Neural cell (in vitro differentiated cells): ENCODE measurements at regions not wholly inside any gene's neighbourhood (a gene's known extent, or its start where the extent isn't known, plus 50 kb on each side); places are given as distances from the start of the nearest gene placed in this dataset.

ENCODE experiments used
- H2AFZ ChIP-seq: fragments of 200-600, 300-800 bp; sonication (generic), shearing (Covaris generic); 2 replicates; pipeline ENCODE4 v1.6.0; 2014; ENCODE audit warnings: low read depth, mild to moderate bottlenecking, antibody characterized with exemption, low read length, moderate library complexity
- H3F3A ChIP-seq: fragments of 200-600 bp; shearing (Covaris generic); 2 replicates; pipeline ENCODE4 v1.6.1; 2016; ENCODE audit warnings: mild to moderate bottlenecking, moderate library complexity, mixed read lengths, antibody characterized with exemption, low read length; ENCODE audit not compliant: insufficient read depth, poor library complexity, severe bottlenecking
- H3K27ac ChIP-seq: fragments of 200-600, 300-800 bp; sonication (generic), shearing (Covaris generic); 2 replicates; pipeline ENCODE4 v1.5.1; 2014; ENCODE audit warnings: mild to moderate bottlenecking, low read length, moderate library complexity
- H3K27me3 ChIP-seq: fragments of 300-800, 200-600 bp; sonication (generic), shearing (Covaris generic); 2 replicates; pipeline ENCODE4 v1.6.0; 2014; ENCODE audit warnings: mild to moderate bottlenecking, low read depth, low read length, moderate library complexity; ENCODE audit not compliant: insufficient read depth
- H3K36me3 ChIP-seq: fragments of 300-800, 200-600 bp; sonication (generic), shearing (Covaris generic); 2 replicates; pipeline ENCODE4 v1.5.1; 2014; ENCODE audit warnings: mild to moderate bottlenecking, antibody characterized with exemption, low read length, moderate library complexity; ENCODE audit not compliant: insufficient read depth
- H3K4me2 ChIP-seq: fragments of 300-800, 200-600 bp; sonication (generic), shearing (Covaris generic); 2 replicates; pipeline ENCODE4 v1.6.0; 2014; ENCODE audit warnings: mild to moderate bottlenecking, low read length
- H3K4me3 ChIP-seq: fragments of 300-800, 200-600 bp; sonication (generic), shearing (Covaris generic); 2 replicates; pipeline ENCODE4 v1.5.1; 2014; ENCODE audit warnings: mild to moderate bottlenecking, low read length, moderate library complexity
- H3K79me2 ChIP-seq: fragments of 200-600 bp; shearing (Covaris generic); replicated peaks from 2 replicates; pipeline ENCODE4 v1.6.0; 2014; ENCODE audit warnings: mild to moderate bottlenecking, low read length, moderate library complexity; ENCODE audit not compliant: insufficient read depth
- H3K9ac ChIP-seq: fragments of 300-800, 200-600 bp; sonication (generic), shearing (Covaris generic); 2 replicates; pipeline ENCODE4 v1.6.1; 2016; ENCODE audit warnings: mild to moderate bottlenecking, low read length, mixed read lengths
- H3K9me2 ChIP-seq: fragments of 200-600 bp; shearing (Covaris generic); 2 replicates; pipeline ENCODE4 v1.6.1; 2016; ENCODE audit warnings: mild to moderate bottlenecking, low read length, mixed read lengths; ENCODE audit not compliant: insufficient read depth
- H3K9me3 ChIP-seq: fragments of 200-600, 300-800 bp; sonication (generic), shearing (Covaris generic); 2 replicates; pipeline ENCODE4 v1.6.1; 2016; ENCODE audit warnings: mild to moderate bottlenecking, mixed run types, low read length, moderate library complexity, mixed read lengths
- H4K20me1 ChIP-seq: fragments of 200-600 bp; shearing (Covaris generic); 2 replicates; pipeline ENCODE4 v1.6.1; 2016; ENCODE audit warnings: mild to moderate bottlenecking, mixed run types; ENCODE audit not compliant: insufficient read depth
- EP300 ChIP-seq: fragments of 450-650 bp; conservative IDR thresholded peaks from 2 replicates; pipeline ENCODE4 v1.6.1; 2014; ENCODE audit warnings: antibody characterized with exemption, mild to moderate bottlenecking, moderate library complexity; ENCODE audit not compliant: poor library complexity, severe bottlenecking
- EZH2 ChIP-seq: fragments of 200-600, 300-800 bp; shearing (Covaris generic), sonication (generic); IDR thresholded peaks from 2 replicates; pipeline ENCODE4 v1.6.1; 2014; ENCODE audit warnings: antibody characterized with exemption, low read length, borderline replicate concordance, mild to moderate bottlenecking; ENCODE audit not compliant: insufficient read depth, poor library complexity, severe bottlenecking
- MXI1 ChIP-seq: fragments of 450-650 bp; conservative IDR thresholded peaks from 2 replicates; pipeline ENCODE4 v1.6.1; 2014; ENCODE audit warnings: antibody characterized with exemption, mild to moderate bottlenecking; ENCODE audit not compliant: poor library complexity, severe bottlenecking
- POLR2AphosphoS5 ChIP-seq: IDR thresholded peaks from 2 replicates; pipeline ENCODE4 v1.6.1; 2012
- RAD21 ChIP-seq: fragments of 450-650 bp; conservative IDR thresholded peaks from 2 replicates; pipeline ENCODE4 v1.6.1; 2014; ENCODE audit warnings: antibody characterized with exemption, mild to moderate bottlenecking, moderate library complexity
- SMC3 ChIP-seq: fragments of 450-650 bp; conservative IDR thresholded peaks from 2 replicates; pipeline ENCODE4 v1.6.1; 2014; ENCODE audit warnings: antibody characterized with exemption, mild to moderate bottlenecking, moderate library complexity; ENCODE audit not compliant: poor library complexity
- TAF1 ChIP-seq: IDR thresholded peaks from 2 replicates; pipeline ENCODE4 v1.6.1; 2012; ENCODE audit warnings: low read depth
- TF ChIP-seq, protein P1 (sequence below): fragments of 450-650 bp; IDR thresholded peaks from 2 replicates; pipeline ENCODE4 v1.5.1; 2014; ENCODE audit warnings: antibody characterized with exemption, mild to moderate bottlenecking, moderate library complexity; ENCODE audit not compliant: poor library complexity, severe bottlenecking
- TF ChIP-seq, protein P2 (sequence below): IDR thresholded peaks from 2 replicates; pipeline ENCODE4 v1.6.1; 2012; ENCODE audit warnings: borderline replicate concordance

DNA sequence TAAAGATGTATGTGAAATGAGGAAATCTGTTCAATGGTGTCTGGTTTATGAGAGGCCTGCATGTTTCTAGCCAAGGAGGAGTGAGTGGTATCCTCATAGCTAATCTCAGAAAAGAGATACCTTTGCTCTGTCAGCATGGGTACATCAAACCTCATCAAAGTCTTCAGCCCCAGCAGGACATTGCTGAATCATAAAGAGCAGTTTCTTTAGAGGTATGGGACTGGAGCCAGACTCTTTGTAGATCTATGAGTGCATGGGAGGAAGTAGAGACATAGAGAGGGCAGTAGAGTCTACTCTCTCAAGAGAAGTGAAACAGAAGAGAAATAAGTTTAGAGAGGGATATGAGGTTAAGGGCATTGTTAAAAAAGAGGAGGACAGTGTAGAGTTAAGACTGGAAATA is 1950.9 kb downstream of the ARAP2 start:
- no peak overlapping the region for H3K9ac ChIP-seq
- no peak overlapping the region for H2AFZ ChIP-seq
- H3K9me2 ChIP-seq, result no peaks in the 10 kb centered on the region
- H3K27me3 ChIP-seq, result no peaks in the 10 kb centered on the region
- H3K79me2 ChIP-seq, result no peaks in the 10 kb centered on the region
- no peaks in the 10 kb centered on the region for H3K36me3 ChIP-seq
- H3F3A ChIP-seq, result no peaks in the 10 kb centered on the region
- H3K9me3 ChIP-seq, result no peaks in the 10 kb centered on the region
- H3K4me2 ChIP-seq, result no peak overlapping the region
- H3K4me3 ChIP-seq, result no peak overlapping the region
- no peaks in the 10 kb centered on the region for H4K20me1 ChIP-seq
- TF ChIP-seq MXI1 (no peak), RAD21 (no peak), TAF1 (no peak), EP300 (no peak), POLR2AphosphoS5 (no peak), EZH2 (no peak), SMC3 (no peak)
- TF ChIP-seq, protein P1, sequence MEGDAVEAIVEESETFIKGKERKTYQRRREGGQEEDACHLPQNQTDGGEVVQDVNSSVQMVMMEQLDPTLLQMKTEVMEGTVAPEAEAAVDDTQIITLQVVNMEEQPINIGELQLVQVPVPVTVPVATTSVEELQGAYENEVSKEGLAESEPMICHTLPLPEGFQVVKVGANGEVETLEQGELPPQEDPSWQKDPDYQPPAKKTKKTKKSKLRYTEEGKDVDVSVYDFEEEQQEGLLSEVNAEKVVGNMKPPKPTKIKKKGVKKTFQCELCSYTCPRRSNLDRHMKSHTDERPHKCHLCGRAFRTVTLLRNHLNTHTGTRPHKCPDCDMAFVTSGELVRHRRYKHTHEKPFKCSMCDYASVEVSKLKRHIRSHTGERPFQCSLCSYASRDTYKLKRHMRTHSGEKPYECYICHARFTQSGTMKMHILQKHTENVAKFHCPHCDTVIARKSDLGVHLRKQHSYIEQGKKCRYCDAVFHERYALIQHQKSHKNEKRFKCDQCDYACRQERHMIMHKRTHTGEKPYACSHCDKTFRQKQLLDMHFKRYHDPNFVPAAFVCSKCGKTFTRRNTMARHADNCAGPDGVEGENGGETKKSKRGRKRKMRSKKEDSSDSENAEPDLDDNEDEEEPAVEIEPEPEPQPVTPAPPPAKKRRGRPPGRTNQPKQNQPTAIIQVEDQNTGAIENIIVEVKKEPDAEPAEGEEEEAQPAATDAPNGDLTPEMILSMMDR, result no peak
- TF ChIP-seq, protein P2, sequence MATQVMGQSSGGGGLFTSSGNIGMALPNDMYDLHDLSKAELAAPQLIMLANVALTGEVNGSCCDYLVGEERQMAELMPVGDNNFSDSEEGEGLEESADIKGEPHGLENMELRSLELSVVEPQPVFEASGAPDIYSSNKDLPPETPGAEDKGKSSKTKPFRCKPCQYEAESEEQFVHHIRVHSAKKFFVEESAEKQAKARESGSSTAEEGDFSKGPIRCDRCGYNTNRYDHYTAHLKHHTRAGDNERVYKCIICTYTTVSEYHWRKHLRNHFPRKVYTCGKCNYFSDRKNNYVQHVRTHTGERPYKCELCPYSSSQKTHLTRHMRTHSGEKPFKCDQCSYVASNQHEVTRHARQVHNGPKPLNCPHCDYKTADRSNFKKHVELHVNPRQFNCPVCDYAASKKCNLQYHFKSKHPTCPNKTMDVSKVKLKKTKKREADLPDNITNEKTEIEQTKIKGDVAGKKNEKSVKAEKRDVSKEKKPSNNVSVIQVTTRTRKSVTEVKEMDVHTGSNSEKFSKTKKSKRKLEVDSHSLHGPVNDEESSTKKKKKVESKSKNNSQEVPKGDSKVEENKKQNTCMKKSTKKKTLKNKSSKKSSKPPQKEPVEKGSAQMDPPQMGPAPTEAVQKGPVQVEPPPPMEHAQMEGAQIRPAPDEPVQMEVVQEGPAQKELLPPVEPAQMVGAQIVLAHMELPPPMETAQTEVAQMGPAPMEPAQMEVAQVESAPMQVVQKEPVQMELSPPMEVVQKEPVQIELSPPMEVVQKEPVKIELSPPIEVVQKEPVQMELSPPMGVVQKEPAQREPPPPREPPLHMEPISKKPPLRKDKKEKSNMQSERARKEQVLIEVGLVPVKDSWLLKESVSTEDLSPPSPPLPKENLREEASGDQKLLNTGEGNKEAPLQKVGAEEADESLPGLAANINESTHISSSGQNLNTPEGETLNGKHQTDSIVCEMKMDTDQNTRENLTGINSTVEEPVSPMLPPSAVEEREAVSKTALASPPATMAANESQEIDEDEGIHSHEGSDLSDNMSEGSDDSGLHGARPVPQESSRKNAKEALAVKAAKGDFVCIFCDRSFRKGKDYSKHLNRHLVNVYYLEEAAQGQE, result no peak
- no peak overlapping the region for H3K27ac ChIP-seq

DNA sequence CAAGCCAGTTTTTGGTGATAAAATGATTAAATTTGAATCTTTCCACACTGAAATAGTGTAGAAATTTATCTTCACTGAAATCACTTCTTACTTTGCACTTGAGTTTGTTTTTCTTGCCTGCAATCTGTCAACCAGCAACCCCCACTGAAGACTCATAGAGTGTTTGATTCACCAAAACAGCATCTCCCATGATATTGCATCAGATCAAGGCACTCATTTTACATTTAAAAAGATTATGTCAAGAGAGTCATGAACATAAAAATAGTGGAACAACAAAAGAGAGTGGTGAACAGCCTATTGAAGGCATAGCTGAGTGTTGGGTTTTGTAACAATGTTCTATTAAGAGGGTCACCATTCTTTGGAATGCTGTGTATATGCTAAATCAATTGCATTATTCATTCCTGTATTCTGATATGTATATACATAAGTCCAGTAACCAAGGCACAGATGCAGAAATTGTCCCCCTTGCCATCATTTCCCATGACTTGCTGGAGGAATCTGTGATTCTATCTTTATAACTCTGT is 1934.9 kb downstream of the ARAP2 start:
- no peaks in the 10 kb centered on the region for H3K79me2 ChIP-seq
- H3K27me3 ChIP-seq, result no peaks in the 10 kb centered on the region
- no peaks in the 10 kb centered on the region for H3K9me2 ChIP-seq
- H2AFZ ChIP-seq, result no peak overlapping the region
- no peak for TF ChIP-seq TAF1
- TF ChIP-seq, protein P1, result no peak
- TF ChIP-seq, protein P2, result no peak
- TF ChIP-seq RAD21, result no peak
- TF ChIP-seq EZH2, result no peak
- TF ChIP-seq SMC3, result no peak
- TF ChIP-seq EP300, result no peak
- TF ChIP-seq MXI1, result no peak
- TF ChIP-seq POLR2AphosphoS5, result no peak
- no peak overlapping the region for H3K27ac ChIP-seq
- no peaks in the 10 kb centered on the region for H4K20me1 ChIP-seq
- H3K4me3 ChIP-seq, result no peak overlapping the region
- H3K4me2 ChIP-seq, result no peak overlapping the region
- no peaks in the 10 kb centered on the region for H3F3A ChIP-seq
- no peak overlapping the region for H3K9ac ChIP-seq
- no peaks in the 10 kb centered on the region for H3K36me3 ChIP-seq
- H3K9me3 ChIP-seq, result no peaks in the 10 kb centered on the region
